CD4-positive, alpha-beta T cell treated with Interleukin-21 for 1 hour (primary cell): ENCODE measurements at regions not wholly inside any gene's neighbourhood (a gene's known extent, or its start where the extent isn't known, plus 50 kb on each side); places are given as distances from the start of the nearest gene placed in this dataset.

Experiments used
- DNase-seq: peaks from one replicate; pipeline ENCODE4 v3.0.0-alpha.2; 2020

- no peak for DNase-seq
These were observed 249.7 kb downstream of the SPTSSA start for GRCh38 chr14:34212172-34212929.

- no peak for DNase-seq
These were observed 250.3 kb downstream of the SPTSSA start for GRCh38 chr14:34211732-34212131.

GRCh38 chr14:34208532-34208931, 253.5 kb downstream of the SPTSSA start:
- no peak for DNase-seq

- no peak for DNase-seq
These were observed 254.9 kb upstream of the EGLN3 start for GRCh38 chr14:34205799-34206198.

- DNase-seq, result no peak
These were observed 253.9 kb upstream of the EGLN3 start for GRCh38 chr14:34204774-34205173.

- DNase-seq, result no peak
These were observed 252.4 kb upstream of the EGLN3 start for GRCh38 chr14:34203251-34203722.

- no peak for DNase-seq
These were observed 251.2 kb upstream of the EGLN3 start for GRCh38 chr14:34201909-34202637.

GRCh38 chr14:34199585-34199984, 248.7 kb upstream of the EGLN3 start:
- no peak for DNase-seq

- no peak for DNase-seq
These were observed 247.2 kb upstream of the EGLN3 start for GRCh38 chr14:34198096-34198495.

- DNase-seq, result no peak
These were observed 245.1 kb upstream of the EGLN3 start for GRCh38 chr14:34195964-34196363.

GRCh38 chr14:34190717-34191116, 239.8 kb upstream of the EGLN3 start:
- DNase-seq, result no peak

GRCh38 chr14:34189866-34190265, 239.0 kb upstream of the EGLN3 start:
- DNase-seq, result no peak

- DNase-seq, result no peak
These were observed 236.7 kb upstream of the EGLN3 start for GRCh38 chr14:34187519-34188044.

GRCh38 chr14:34187061-34187460, 236.2 kb upstream of the EGLN3 start:
- DNase-seq, result no peak

- no peak for DNase-seq
These were observed 233.3 kb upstream of the EGLN3 start for GRCh38 chr14:34184126-34184525.

GRCh38 chr14:34183478-34183877, 232.6 kb upstream of the EGLN3 start:
- DNase-seq, result no peak

GRCh38 chr14:34181338-34181737, 230.5 kb upstream of the EGLN3 start:
- DNase-seq, result no peak

GRCh38 chr14:34180869-34181268, 230.0 kb upstream of the EGLN3 start:
- no peak for DNase-seq

GRCh38 chr14:34180434-34180833, 229.6 kb upstream of the EGLN3 start:
- DNase-seq, result no peak

- DNase-seq, result no peak
These were observed 228.9 kb upstream of the EGLN3 start for GRCh38 chr14:34179727-34180126.

GRCh38 chr14:34177466-34177865, 226.6 kb upstream of the EGLN3 start:
- DNase-seq, result no peak

- no peak for DNase-seq
These were observed 224.7 kb upstream of the EGLN3 start for GRCh38 chr14:34175574-34175973.

GRCh38 chr14:34174973-34175372, 224.1 kb upstream of the EGLN3 start:
- DNase-seq, result no peak

- DNase-seq, result no peak
These were observed 223.0 kb upstream of the EGLN3 start for GRCh38 chr14:34173916-34174315.
